H9 (cell line): ENCODE measurements at regions not wholly inside any gene's neighbourhood (a gene's known extent, or its start where the extent isn't known, plus 50 kb on each side); places are given as distances from the start of the nearest gene placed in this dataset.

Source experiments
- DNase-seq: peaks from one replicate; pipeline ENCODE4 v3.0.0-alpha.2; 2017
- H2AFZ ChIP-seq: one replicate; pipeline ENCODE4 v1.6.1; 2013; ENCODE audit warnings: mild to moderate bottlenecking, low read length, control low read depth, moderate library complexity
- H2AK5ac ChIP-seq: 2 replicates; pipeline ENCODE4 v1.6.1; 2013; ENCODE audit warnings: low read length, control low read depth, mixed read lengths; ENCODE audit not compliant: insufficient read length
- H2BK120ac ChIP-seq: one replicate; pipeline ENCODE4 v1.6.1; 2013; ENCODE audit warnings: low read depth, mild to moderate bottlenecking, low read length, control low read depth, inconsistent platforms; ENCODE audit not compliant: poor library complexity, severe bottlenecking
- H2BK12ac ChIP-seq: 2 replicates; pipeline ENCODE4 v1.6.1; 2013; ENCODE audit warnings: low read length, control low read depth, mixed read lengths, low read depth; ENCODE audit not compliant: insufficient read length
- H2BK15ac ChIP-seq: 2 replicates; pipeline ENCODE4 v1.6.1; 2013; ENCODE audit warnings: low read depth, low read length, control low read depth
- H2BK20ac ChIP-seq: one replicate; pipeline ENCODE4 v1.6.1; 2013; ENCODE audit warnings: low read depth, mild to moderate bottlenecking, low read length, control low read depth, inconsistent platforms; ENCODE audit not compliant: poor library complexity, severe bottlenecking
- H2BK5ac ChIP-seq: 2 replicates; pipeline ENCODE4 v1.6.1; 2013; ENCODE audit warnings: low read length, control low read depth, mixed read lengths; ENCODE audit not compliant: insufficient read length
- H3K14ac ChIP-seq: 2 replicates; pipeline ENCODE4 v1.6.1; 2013; ENCODE audit warnings: low read length, control low read depth; ENCODE audit not compliant: insufficient read depth
- H3K18ac ChIP-seq: 2 replicates; pipeline ENCODE4 v1.6.1; 2013; ENCODE audit warnings: low read depth, mild to moderate bottlenecking, mixed read lengths, low read length, control low read depth; ENCODE audit not compliant: insufficient read length
- H3K23ac ChIP-seq: 2 replicates; pipeline ENCODE4 v1.6.1; 2013; ENCODE audit warnings: low read length, control low read depth, mixed read lengths, low read depth; ENCODE audit not compliant: insufficient read length
- H3K23me2 ChIP-seq: 2 replicates; pipeline ENCODE4 v1.6.1; 2013; ENCODE audit warnings: low read depth, mild to moderate bottlenecking, mixed read lengths, low read length, control low read depth; ENCODE audit not compliant: insufficient read length, poor library complexity, severe bottlenecking
- H3K27ac ChIP-seq: 2 replicates; pipeline ENCODE4 v1.5.1; 2013; ENCODE audit warnings: low read length, control low read depth, mixed read lengths, low read depth; ENCODE audit not compliant: insufficient read length
- H3K27me3 ChIP-seq: 2 replicates; pipeline ENCODE4 v1.6.1; 2013; ENCODE audit warnings: low read length, control low read depth, inconsistent platforms; ENCODE audit not compliant: insufficient read depth
- H3K4ac ChIP-seq: 2 replicates; pipeline ENCODE4 v1.6.1; 2013; ENCODE audit warnings: low read depth, mild to moderate bottlenecking, control low read depth, inconsistent platforms, low read length, moderate library complexity
- H3K4me1 ChIP-seq: 2 replicates; pipeline ENCODE4 v1.6.1; 2013; ENCODE audit warnings: low read length, control low read depth, inconsistent platforms; ENCODE audit not compliant: insufficient read depth
- H3K4me2 ChIP-seq: 2 replicates; pipeline ENCODE4 v1.6.1; 2013; ENCODE audit warnings: low read length, control low read depth, mixed read lengths; ENCODE audit not compliant: insufficient read length, insufficient read depth
- H3K56ac ChIP-seq: 2 replicates; pipeline ENCODE4 v1.6.1; 2013; ENCODE audit warnings: low read depth, mild to moderate bottlenecking, mixed read lengths, low read length, control low read depth; ENCODE audit not compliant: insufficient read length
- H3K79me1 ChIP-seq: 2 replicates; pipeline ENCODE4 v1.6.1; 2013; ENCODE audit warnings: low read depth, mild to moderate bottlenecking, moderate library complexity, low read length, control low read depth, inconsistent platforms; ENCODE audit not compliant: insufficient read depth, poor library complexity, severe bottlenecking
- H3K79me2 ChIP-seq: 2 replicates; pipeline ENCODE4 v1.6.1; 2013; ENCODE audit warnings: low read length, control low read depth, inconsistent platforms; ENCODE audit not compliant: insufficient read depth
- H3K9ac ChIP-seq: 2 replicates; pipeline ENCODE4 v1.6.1; 2013; ENCODE audit warnings: low read length, control low read depth, mixed read lengths; ENCODE audit not compliant: insufficient read length; ENCODE audit errors: extremely low read depth
- H3K9me3 ChIP-seq: one replicate; pipeline ENCODE4 v1.6.1; 2013; ENCODE audit warnings: low read depth, low read length, inconsistent platforms; ENCODE audit not compliant: control insufficient read depth
- H3T11ph ChIP-seq: one replicate; pipeline ENCODE4 v1.6.1; 2013; ENCODE audit warnings: mild to moderate bottlenecking, low read length, control low read depth, inconsistent platforms
- H4K20me1 ChIP-seq: one replicate; pipeline ENCODE4 v1.6.1; 2013; ENCODE audit not compliant: control insufficient read depth, insufficient read length, insufficient read depth
- H4K5ac ChIP-seq: 2 replicates; pipeline ENCODE4 v1.6.1; 2013; ENCODE audit warnings: low read depth, mild to moderate bottlenecking, mixed read lengths, low read length, control low read depth; ENCODE audit not compliant: insufficient read length
- H4K8ac ChIP-seq: replicated peaks from 2 replicates; pipeline ENCODE4 v1.6.1; 2013; ENCODE audit warnings: low read length, control low read depth, mixed read lengths, low read depth; ENCODE audit not compliant: insufficient read length
- H4K91ac ChIP-seq: 2 replicates; pipeline ENCODE4 v1.6.1; 2013; ENCODE audit warnings: low read depth, mild to moderate bottlenecking, moderate library complexity, mixed read lengths, low read length, control low read depth; ENCODE audit not compliant: insufficient read length
- H3K27ac Mint-ChIP-seq, 3 experiments: 2 replicates in 2 of 3; 3 replicates in 1 of 3; pipeline ENCODE4 v1.8.0; 2020 to 2021; ENCODE audit warnings: mixed read lengths in 3 of 3, mild to moderate bottlenecking in 1 of 3, moderate library complexity in 1 of 3
- H3K27me3 Mint-ChIP-seq: 2 replicates; pipeline ENCODE4 v1.8.0; 2021; ENCODE audit warnings: low read depth, mild to moderate bottlenecking, moderate library complexity, mixed read lengths
- H3K36me3 Mint-ChIP-seq, 3 experiments: 2 replicates in 2 of 3; 3 replicates in 1 of 3; pipeline ENCODE4 v1.8.0; 2020 to 2021; ENCODE audit warnings: low read depth in 3 of 3, mixed read lengths in 3 of 3; ENCODE audit not compliant: insufficient read depth in 1 of 3
- H3K4me1 Mint-ChIP-seq, 2 experiments: 2 replicates each; pipeline ENCODE4 v1.8.0; 2020; ENCODE audit warnings: mixed read lengths in 2 of 2
- H3K4me3 Mint-ChIP-seq, 2 experiments: 2 replicates in 1 of 2; 3 replicates in 1 of 2; pipeline ENCODE4 v1.8.0; 2020 to 2021; ENCODE audit warnings: mild to moderate bottlenecking in 2 of 2, mixed read lengths in 2 of 2, moderate library complexity in 1 of 2
- H3K9me3 Mint-ChIP-seq, 2 experiments: 2 replicates in 1 of 2; 3 replicates in 1 of 2; pipeline ENCODE4 v1.8.0; 2020; ENCODE audit warnings: mild to moderate bottlenecking in 2 of 2, mixed read lengths in 2 of 2, moderate library complexity in 1 of 2
- CTCF ChIP-seq: fragments of 200-600 bp; sonication (generic); conservative IDR thresholded peaks from 3 replicates; pipeline ENCODE4 v1.8.0; 2021; ENCODE audit warnings: antibody characterized with exemption, mild to moderate bottlenecking
- WGBS: extraction: QIAGEN DNeasy Blood & Tissue Kit; methylation state at CpG from one replicate; pipeline ENCODE4 v1.1.7; 2013; ENCODE audit warnings: missing lambda C conversion rate, low lambda C conversion rate, mixed read lengths; ENCODE audit not compliant: insufficient read length; ENCODE audit errors: extremely low coverage; 5-methylcytosine and 5-hydroxymethylcytosine counted together

- H3K9me3 Mint-ChIP-seq, result peaks cover 3% of the 10 kb centered on the region in 2 experiments; a peak in 3 of 5 replicates
- peaks cover 2 to 5% (median 4%) of the 10 kb centered on the region in 3 experiments; a peak in 5 of 7 replicates for H3K36me3 Mint-ChIP-seq
Measured at GRCh38 chr7:24483804-24484203, 89.4 kb upstream of the PALS2 start.

More at GRCh38 chr7:24483804-24484203, 89.4 kb upstream of the PALS2 start:
- no peak overlapping the region for H3K14ac ChIP-seq
- H3K4ac ChIP-seq, result no peak overlapping the region
- no peak overlapping the region for H4K8ac ChIP-seq
- H2AFZ ChIP-seq, result no peak overlapping the region
- WGBS, result no CpG with 5 or more reads among the region's 2 CpGs
- no peak overlapping the region for H3K4me3 Mint-ChIP-seq
- H3K27ac ChIP-seq, result no peak overlapping the region
- no peak overlapping the region for H2BK12ac ChIP-seq
- H3K27ac Mint-ChIP-seq, result no peak overlapping the region
- H3K23me2 ChIP-seq, result no peaks in the 10 kb centered on the region
- no peak overlapping the region for H4K5ac ChIP-seq
- no peaks in the 10 kb centered on the region for H3K79me2 ChIP-seq
- H3K4me2 ChIP-seq, result no peak overlapping the region
- H2AK5ac ChIP-seq, result no peak overlapping the region
- no peaks in the 10 kb centered on the region for H4K20me1 ChIP-seq
- H3K9me3 ChIP-seq, result no peaks in the 10 kb centered on the region
- peaks cover 9 to 11% of the 10 kb centered on the region in 2 experiments for H3K4me1 Mint-ChIP-seq
- no peaks in the 10 kb centered on the region for H3K27me3 ChIP-seq
- no peak overlapping the region for H3K23ac ChIP-seq
- DNase-seq, result no peak
- H3K27me3 Mint-ChIP-seq, result peaks cover 14% of the 10 kb centered on the region
- H3K56ac ChIP-seq, result no peak overlapping the region
- no peaks in the 10 kb centered on the region; the same call in 1 of the 2 replicates for H3K4me1 ChIP-seq
- H2BK120ac ChIP-seq, result no peak overlapping the region
- H3K9ac ChIP-seq, result no peak overlapping the region
- H3K18ac ChIP-seq, result no peak overlapping the region
- H2BK20ac ChIP-seq, result no peak overlapping the region
- H3T11ph ChIP-seq, result no peak overlapping the region
- H3K79me1 ChIP-seq, result no peaks in the 10 kb centered on the region
- H2BK15ac ChIP-seq, result no peak overlapping the region
- H2BK5ac ChIP-seq, result no peak overlapping the region
- TF ChIP-seq CTCF, result no peak
- H4K91ac ChIP-seq, result no peak overlapping the region
